CD14-positive monocyte (primary cell): ENCODE measurements at regions not wholly inside any gene's neighbourhood (a gene's known extent, or its start where the extent isn't known, plus 50 kb on each side); places are given as distances from the start of the nearest gene placed in this dataset.

Source experiments
- DNase-seq, 3 donors: peaks; one replicate each; pipeline ENCODE4 v3.0.0-alpha.2; 2011 to 2022
- H2AFZ ChIP-seq: 2 replicates; pipeline ENCODE4 v1.6.0; 2012; ENCODE audit warnings: mild to moderate bottlenecking, low read depth, low read length, inconsistent platforms; ENCODE audit not compliant: insufficient read depth, poor library complexity, severe bottlenecking
- H3K27ac ChIP-seq, 2 donors: 1 replicate in 1 of 2; 2 replicates in 1 of 2; pipeline ENCODE4 v1.5.1; 2012 to 2013; ENCODE audit warnings: low read length in 2 of 2, control low read depth in 1 of 2, inconsistent platforms in 1 of 2, low read depth in 1 of 2, mild to moderate bottlenecking in 1 of 2
- H3K27me3 ChIP-seq, 2 donors: one replicate each; pipeline versions ENCODE4 v1.6.0 to v1.6.1; 2011 to 2013; ENCODE audit warnings: low read length in 2 of 2; ENCODE audit not compliant: control insufficient read depth in 2 of 2, insufficient read depth in 2 of 2
- H3K36me3 ChIP-seq, 2 donors: replicated peaks in 1 of 2; 1 replicate in 1 of 2; 2 replicates in 1 of 2; pipeline versions ENCODE4 v1.5.1 to v1.6.1; 2012 to 2013; ENCODE audit warnings: low read length in 2 of 2, control low read depth in 1 of 2, inconsistent platforms in 1 of 2, mild to moderate bottlenecking in 1 of 2; ENCODE audit not compliant: insufficient read depth in 2 of 2, control insufficient read depth in 1 of 2
- H3K4me1 ChIP-seq, 2 donors: 1 replicate in 1 of 2; 2 replicates in 1 of 2; pipeline versions ENCODE4 v1.5.1 to v1.6.1; 2012 to 2013; ENCODE audit warnings: low read length in 2 of 2, control low read depth in 1 of 2, inconsistent platforms in 1 of 2, mild to moderate bottlenecking in 1 of 2, moderate library complexity in 1 of 2; ENCODE audit not compliant: insufficient read depth in 2 of 2, control insufficient read depth in 1 of 2
- H3K4me2 ChIP-seq: replicated peaks from 2 replicates; pipeline ENCODE3; 2012; ENCODE audit warnings: low read length, moderate library complexity, mild to moderate bottlenecking; ENCODE audit not compliant: poor library complexity, severe bottlenecking; ENCODE audit errors: extremely low read depth
- H3K4me3 ChIP-seq, 3 experiments: fragments of 200-600 bp in 1 of 3; sonication (generic) in 1 of 3; replicated peaks in 1 of 3; 1 replicate in 2 of 3; 2 replicates in 1 of 3; pipeline ENCODE4 v1.5.1; 2011 to 2013; ENCODE audit warnings: low read length in 3 of 3, mild to moderate bottlenecking in 3 of 3, control low read depth in 2 of 3, low read depth in 2 of 3, inconsistent platforms in 1 of 3, moderate library complexity in 1 of 3
- H3K79me2 ChIP-seq: 2 replicates; pipeline ENCODE4 v1.6.0; 2012; ENCODE audit warnings: mild to moderate bottlenecking, control low read depth, inconsistent platforms, low read length, moderate library complexity; ENCODE audit not compliant: insufficient read depth
- H3K9ac ChIP-seq: 2 replicates; pipeline ENCODE4 v1.6.0; 2017; ENCODE audit warnings: low read length, mild to moderate bottlenecking; ENCODE audit not compliant: insufficient read depth, poor library complexity, severe bottlenecking
- H3K9me3 ChIP-seq, 2 donors: replicated peaks in 1 of 2; 1 replicate in 1 of 2; 2 replicates in 1 of 2; pipeline versions ENCODE4 v1.5.1 to v1.6.1; 2012 to 2013; ENCODE audit warnings: low read length in 2 of 2, control low read depth in 1 of 2; ENCODE audit not compliant: control insufficient read depth in 1 of 2, insufficient read depth in 1 of 2
- H4K20me1 ChIP-seq: 2 replicates; pipeline ENCODE4 v1.6.0; 2012; ENCODE audit warnings: mild to moderate bottlenecking, low read length, control low read depth, moderate library complexity; ENCODE audit not compliant: insufficient read depth
- H3K27ac Mint-ChIP-seq, 7 donors: one replicate each; pipeline ENCODE4 v1.8.0; 2020; ENCODE audit warnings: mild to moderate bottlenecking in 7 of 7, mixed read lengths in 7 of 7, moderate library complexity in 6 of 7, inconsistent platforms in 2 of 7
- H3K27me3 Mint-ChIP-seq, 3 donors: one replicate each; pipeline ENCODE4 v1.8.0; 2021 to 2022; ENCODE audit warnings: low read depth in 3 of 3, mild to moderate bottlenecking in 3 of 3, mixed read lengths in 3 of 3, moderate library complexity in 3 of 3, inconsistent platforms in 1 of 3
- H3K36me3 Mint-ChIP-seq, 2 donors: one replicate each; pipeline ENCODE4 v1.8.0; 2020; ENCODE audit warnings: mixed read lengths in 2 of 2, inconsistent platforms in 1 of 2, mild to moderate bottlenecking in 1 of 2
- H3K4me1 Mint-ChIP-seq: one replicate; pipeline ENCODE4 v1.8.0; 2020; ENCODE audit warnings: mild to moderate bottlenecking, mixed read lengths
- H3K4me3 Mint-ChIP-seq, 2 donors: one replicate each; pipeline ENCODE4 v1.8.0; 2020; ENCODE audit warnings: mild to moderate bottlenecking in 2 of 2, mixed read lengths in 2 of 2, moderate library complexity in 1 of 2
- H3K9me3 Mint-ChIP-seq, 7 donors: one replicate each; pipeline ENCODE4 v1.8.0; 2020 to 2022; ENCODE audit warnings: mixed read lengths in 7 of 7, mild to moderate bottlenecking in 6 of 7, moderate library complexity in 6 of 7, inconsistent platforms in 2 of 7
- WGBS: methylation state at CpG from one replicate; pipeline ENCODE4 v1.1.5; 2013; ENCODE audit warnings: missing lambda C conversion rate; ENCODE audit not compliant: insufficient coverage; 5-methylcytosine and 5-hydroxymethylcytosine counted together
- intact Hi-C, 2 donors: fragments of 100-400 bp; cut with micrococcal nuclease; formaldehyde crosslinking; loops; one replicate each; pipeline versions ENCODE4 v1.15.0 to v1.15.1; 2023
- TF ChIP-seq, protein P1 (sequence below): fragments of 200-600 bp; IDR thresholded peaks from one replicate; pipeline ENCODE4 v1.8.0; 2022; ENCODE audit warnings: antibody characterized with exemption, mild to moderate bottlenecking

DNA sequence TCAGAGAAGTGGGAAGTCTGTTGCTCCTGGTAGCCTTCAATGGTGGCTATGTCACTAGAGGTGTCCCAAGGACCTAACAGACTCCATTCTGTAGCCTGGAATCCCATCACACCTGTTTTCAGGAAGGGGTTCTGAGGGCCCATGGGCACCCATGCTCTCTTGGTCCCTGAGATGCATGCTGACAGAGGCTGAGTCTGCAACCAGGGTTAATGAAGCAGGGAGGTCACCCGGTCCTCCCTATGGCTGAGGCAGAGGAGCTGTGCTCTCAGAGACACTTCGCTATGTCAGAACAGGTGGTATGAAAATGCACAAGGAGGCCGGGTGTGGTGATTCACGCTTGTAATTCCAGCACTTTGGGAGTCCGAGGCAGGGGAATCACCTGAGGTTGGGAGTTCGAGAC, 452.1 kb downstream of the TCERG1L start:
- no peak for DNase-seq
- no peak overlapping the region for H3K27ac Mint-ChIP-seq
- H3K9me3 ChIP-seq = peaks cover 16 to 20% of the 10 kb centered on the region in 2 donors
- H3K4me1 Mint-ChIP-seq = no peaks in the 10 kb centered on the region
- H2AFZ ChIP-seq = no peak overlapping the region
- no peaks in the 10 kb centered on the region for H3K36me3 ChIP-seq
- H3K27me3 ChIP-seq = no peaks in the 10 kb centered on the region
- intact Hi-C loops = no loop called here
- H3K79me2 ChIP-seq = no peaks in the 10 kb centered on the region
- no peak overlapping the region for H3K9ac ChIP-seq
- WGBS = 91% methylated on average over 6 of the region's 6 CpGs
- no peak overlapping the region for H3K4me2 ChIP-seq
- no peak overlapping the region for H3K27ac ChIP-seq
- no peaks in the 10 kb centered on the region for H3K4me1 ChIP-seq
- no peaks in the 10 kb centered on the region for H4K20me1 ChIP-seq
- peaks cover 4 to 29% (median 20%) of the 10 kb centered on the region in 7 donors for H3K9me3 Mint-ChIP-seq
- H3K4me3 ChIP-seq = no peak overlapping the region
- no peaks in the 10 kb centered on the region for H3K36me3 Mint-ChIP-seq
- peaks cover 0 to 2% (median 0%) of the 10 kb centered on the region in 3 donors for H3K27me3 Mint-ChIP-seq
- H3K4me3 Mint-ChIP-seq = no peak overlapping the region
- TF ChIP-seq, protein P1, sequence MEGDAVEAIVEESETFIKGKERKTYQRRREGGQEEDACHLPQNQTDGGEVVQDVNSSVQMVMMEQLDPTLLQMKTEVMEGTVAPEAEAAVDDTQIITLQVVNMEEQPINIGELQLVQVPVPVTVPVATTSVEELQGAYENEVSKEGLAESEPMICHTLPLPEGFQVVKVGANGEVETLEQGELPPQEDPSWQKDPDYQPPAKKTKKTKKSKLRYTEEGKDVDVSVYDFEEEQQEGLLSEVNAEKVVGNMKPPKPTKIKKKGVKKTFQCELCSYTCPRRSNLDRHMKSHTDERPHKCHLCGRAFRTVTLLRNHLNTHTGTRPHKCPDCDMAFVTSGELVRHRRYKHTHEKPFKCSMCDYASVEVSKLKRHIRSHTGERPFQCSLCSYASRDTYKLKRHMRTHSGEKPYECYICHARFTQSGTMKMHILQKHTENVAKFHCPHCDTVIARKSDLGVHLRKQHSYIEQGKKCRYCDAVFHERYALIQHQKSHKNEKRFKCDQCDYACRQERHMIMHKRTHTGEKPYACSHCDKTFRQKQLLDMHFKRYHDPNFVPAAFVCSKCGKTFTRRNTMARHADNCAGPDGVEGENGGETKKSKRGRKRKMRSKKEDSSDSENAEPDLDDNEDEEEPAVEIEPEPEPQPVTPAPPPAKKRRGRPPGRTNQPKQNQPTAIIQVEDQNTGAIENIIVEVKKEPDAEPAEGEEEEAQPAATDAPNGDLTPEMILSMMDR = no peak

DNA sequence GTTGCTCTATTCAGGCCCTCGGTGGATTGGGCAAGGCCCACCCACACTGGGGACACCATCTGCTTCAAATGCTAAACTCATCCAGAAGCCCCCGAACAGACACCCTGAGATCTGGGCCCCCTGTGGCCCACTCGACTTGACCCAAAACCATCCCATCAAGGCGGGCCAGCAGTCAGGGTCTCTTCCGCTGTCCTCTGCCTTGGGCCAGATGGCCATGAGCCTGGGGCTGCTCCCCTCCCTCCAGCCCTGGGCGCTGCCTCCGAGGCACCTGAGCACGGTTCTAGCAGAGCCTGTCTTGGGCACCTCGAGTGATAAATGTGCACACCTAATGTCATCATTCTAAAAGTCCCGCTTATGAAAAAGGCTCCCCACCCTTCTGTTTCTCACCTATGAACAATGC, 449.4 kb downstream of the TCERG1L start:
- TF ChIP-seq, protein P1 = no peak
- no peaks in the 10 kb centered on the region for H3K36me3 ChIP-seq
- no peak for DNase-seq
- peaks cover 2 to 17% (median 6%) of the 10 kb centered on the region in 7 donors for H3K9me3 Mint-ChIP-seq
- no peak overlapping the region for H3K4me3 Mint-ChIP-seq
- no peaks in the 10 kb centered on the region for H3K4me1 Mint-ChIP-seq
- H3K4me2 ChIP-seq = no peak overlapping the region
- H3K79me2 ChIP-seq = no peaks in the 10 kb centered on the region
- WGBS = 93% methylated on average over 8 of the region's 10 CpGs
- no peaks in the 10 kb centered on the region for H3K27me3 ChIP-seq
- intact Hi-C loops = no loop called here
- no peaks in the 10 kb centered on the region for H3K4me1 ChIP-seq
- H3K9me3 ChIP-seq = peaks cover 0 to 10% of the 10 kb centered on the region in 2 donors
- H3K27ac ChIP-seq = no peak overlapping the region
- H3K27ac Mint-ChIP-seq = no peak overlapping the region
- H3K4me3 ChIP-seq = no peak overlapping the region
- no peaks in the 10 kb centered on the region for H3K36me3 Mint-ChIP-seq
- no peak overlapping the region for H2AFZ ChIP-seq
- H4K20me1 ChIP-seq = no peaks in the 10 kb centered on the region
- H3K9ac ChIP-seq = no peak overlapping the region
- H3K27me3 Mint-ChIP-seq = peaks cover 0 to 2% (median 0%) of the 10 kb centered on the region in 3 donors
